IMR-90 (cell line): ENCODE measurements at regions not wholly inside any gene's neighbourhood (a gene's known extent, or its start where the extent isn't known, plus 50 kb on each side); places are given as distances from the start of the nearest gene placed in this dataset.

Experiments
- ATAC-seq: fragments of 200-7000 bp; cut with Tn5 transposase; 2 replicates; pipeline ENCODE4 v1.9.1; 2020; ENCODE audit warnings: low read depth, mild to moderate bottlenecking, moderate library complexity
- BruUV-seq: library from RNA; stranded (reverse); fragments of 400-500 nt; replicated peaks from 2 replicates; lab custom pipeline; 2021; lab: Mats Ljungman, UMichigan
- CTCF ChIA-PET: fragments of 300-600 bp; formaldehyde crosslinking; extraction: SDS; loops from one replicate; lab custom pipeline; 2021; ENCODE audit warnings: antibody characterized with exemption; lab: Yijun Ruan, JAX
- POLR2A ChIA-PET: fragments of 300-600 bp; sonication (Branson Sonifier 250); formaldehyde crosslinking; loops from one replicate; lab custom pipeline; 2022; ENCODE audit warnings: antibody characterized with exemption; ENCODE audit not compliant: unreplicated experiment; lab: Charles Lee
- DNase-seq: peaks from one replicate; pipeline ENCODE4 v3.0.0; 2013
- H2AFZ ChIP-seq: replicated peaks from 2 replicates; pipeline ENCODE3; 2013; ENCODE audit warnings: low read length, mild to moderate bottlenecking; ENCODE audit not compliant: poor library complexity
- H2AK5ac ChIP-seq: 2 replicates; pipeline ENCODE4 v1.6.1; 2013; ENCODE audit warnings: low read depth, low read length, inconsistent platforms
- H2AK9ac ChIP-seq: replicated peaks from 2 replicates; pipeline ENCODE3; 2013; ENCODE audit warnings: mild to moderate bottlenecking, low read depth, low read length, moderate library complexity; ENCODE audit not compliant: poor library complexity
- H2BK120ac ChIP-seq: 2 replicates; pipeline ENCODE4 v1.6.1; 2013; ENCODE audit warnings: low read depth, low read length, inconsistent platforms
- H2BK15ac ChIP-seq: 3 replicates; pipeline ENCODE4 v1.6.1; 2013; ENCODE audit warnings: low read depth, low read length, inconsistent platforms
- H2BK20ac ChIP-seq: 2 replicates; pipeline ENCODE4 v1.6.1; 2013; ENCODE audit warnings: low read depth, mild to moderate bottlenecking, inconsistent platforms, low read length, moderate library complexity
- H2BK5ac ChIP-seq: 2 replicates; pipeline ENCODE4 v1.6.1; 2013; ENCODE audit warnings: mild to moderate bottlenecking, low read depth, low read length, inconsistent platforms; ENCODE audit not compliant: poor library complexity, severe bottlenecking
- H3K14ac ChIP-seq: replicated peaks from 2 replicates; pipeline ENCODE4 v1.6.1; 2013; ENCODE audit warnings: low read depth, low read length, inconsistent platforms
- H3K18ac ChIP-seq: 2 replicates; pipeline ENCODE4 v1.6.1; 2013; ENCODE audit warnings: low read depth, low read length, control low read depth
- H3K23ac ChIP-seq: 2 replicates; pipeline ENCODE4 v1.6.1; 2013; ENCODE audit warnings: low read depth, low read length, inconsistent platforms
- H3K27ac ChIP-seq: 2 replicates; pipeline ENCODE4 v1.5.1; 2013; ENCODE audit warnings: mild to moderate bottlenecking, control low read depth, low read length; ENCODE audit not compliant: insufficient read depth
- H3K27me3 ChIP-seq: 2 replicates; pipeline ENCODE4 v1.6.1; 2013; ENCODE audit warnings: low read length; ENCODE audit not compliant: control insufficient read depth, insufficient read depth
- H3K36me3 ChIP-seq: 2 replicates; pipeline ENCODE4 v1.6.1; 2013; ENCODE audit warnings: low read length, mixed read lengths; ENCODE audit not compliant: control insufficient read depth, insufficient read depth
- H3K4ac ChIP-seq: 2 replicates; pipeline ENCODE4 v1.6.1; 2013; ENCODE audit warnings: low read depth, low read length, inconsistent platforms
- H3K4me1 ChIP-seq: 2 replicates; pipeline ENCODE4 v1.6.1; 2013; ENCODE audit warnings: low read length, mixed read lengths; ENCODE audit not compliant: control insufficient read depth, insufficient read depth
- H3K4me2 ChIP-seq: 2 replicates; pipeline ENCODE4 v1.6.1; 2013; ENCODE audit warnings: low read depth, mild to moderate bottlenecking, control low read depth, low read length, moderate library complexity
- H3K4me3 ChIP-seq: 2 replicates; pipeline ENCODE4 v1.5.1; 2013; ENCODE audit warnings: low read depth, mild to moderate bottlenecking, control low read depth, low read length, moderate library complexity; ENCODE audit not compliant: insufficient read depth
- H3K56ac ChIP-seq: 2 replicates; pipeline ENCODE4 v1.6.1; 2013; ENCODE audit warnings: low read length, inconsistent platforms; ENCODE audit not compliant: insufficient read depth; ENCODE audit errors: extremely low read depth
- H3K79me1 ChIP-seq, 2 experiments: 2 replicates each; pipeline ENCODE4 v1.6.1; 2013; ENCODE audit warnings: low read length in 2 of 2, inconsistent platforms in 1 of 2, low read depth in 1 of 2
- H3K9ac ChIP-seq: 2 replicates; pipeline ENCODE4 v1.6.1; 2013; ENCODE audit warnings: low read depth, low read length, control low read depth
- H3K9me1 ChIP-seq: 2 replicates; pipeline ENCODE4 v1.6.1; 2013; ENCODE audit warnings: low read length, inconsistent platforms; ENCODE audit not compliant: insufficient read depth
- H3K9me3 ChIP-seq: 2 replicates; pipeline ENCODE4 v1.6.1; 2013; ENCODE audit warnings: low read length; ENCODE audit not compliant: control insufficient read depth, insufficient read depth
- H4K20me1 ChIP-seq: 2 replicates; pipeline ENCODE4 v1.6.1; 2013; ENCODE audit warnings: low read length, inconsistent platforms; ENCODE audit not compliant: insufficient read depth
- H4K5ac ChIP-seq: 2 replicates; pipeline ENCODE4 v1.6.1; 2013; ENCODE audit warnings: mild to moderate bottlenecking, low read depth, low read length, control low read depth
- H4K8ac ChIP-seq, 2 experiments: 2 replicates each; pipeline ENCODE4 v1.6.1; 2013; ENCODE audit warnings: low read depth in 2 of 2, low read length in 2 of 2, control low read depth in 1 of 2, inconsistent platforms in 1 of 2
- H4K91ac ChIP-seq: 2 replicates; pipeline ENCODE4 v1.6.1; 2013; ENCODE audit warnings: low read depth, low read length, inconsistent platforms; ENCODE audit not compliant: insufficient read depth
- MAZ ChIP-seq: IDR thresholded peaks from 2 replicates; pipeline ENCODE4 v1.6.1; 2012; ENCODE audit warnings: low read depth, mild to moderate bottlenecking, low read length, improper control_type of control experiment, moderate library complexity, borderline replicate concordance
- RAD21 ChIP-seq: IDR thresholded peaks from 2 replicates; pipeline ENCODE4 v1.6.1; 2012; ENCODE audit warnings: low read length, improper control_type of control experiment
- WGBS, 2 experiments: methylation state at CpG; one replicate each; pipeline versions ENCODE4 v1.1.5 to v1.1.7; 2013; ENCODE audit warnings: missing lambda C conversion rate in 2 of 2; ENCODE audit not compliant: insufficient read length in 1 of 2; ENCODE audit errors: extremely low coverage in 2 of 2; 5-methylcytosine and 5-hydroxymethylcytosine counted together
- dilution Hi-C: fragments of 300-500 bp; cut with HindIII; formaldehyde crosslinking; loops from one replicate; pipeline ENCODE4 v1.14.3; 2018; ENCODE audit warnings: low sequenced_read_pairs; ENCODE audit not compliant: unreplicated experiment
- in situ Hi-C: fragments of 300-500 bp; cut with MboI; formaldehyde crosslinking; loops from 3 replicates; pipeline ENCODE4 v1.14.3; 2019; ENCODE audit warnings: low sequenced_read_pairs, inconsistent platforms, mixed read lengths
- intact Hi-C: fragments of 100-400 bp; cut with micrococcal nuclease; formaldehyde crosslinking; loops from 2 replicates; pipeline ENCODE4 v1.10.0; 2022
- TF ChIP-seq, protein P1 (sequence below): fragments of 150-350 bp; IDR thresholded peaks from 2 replicates; pipeline ENCODE4 v1.6.1; 2017; ENCODE audit warnings: mild to moderate bottlenecking, antibody characterized with exemption, low read length, low read depth

GRCh38 chr5:39854771-39855410 is 430.1 kb upstream of the DAB2 start:
- ATAC-seq (no peak), DNase-seq (no peak)
- CTCF ChIA-PET = no interaction called here
- H3K4me2 ChIP-seq = no peak overlapping the region
- H4K91ac ChIP-seq = no peak overlapping the region
- H3K4me1 ChIP-seq = no peaks in the 10 kb centered on the region
- H2AK9ac ChIP-seq = no peak overlapping the region
- H2BK20ac ChIP-seq = no peak overlapping the region
- H2BK15ac ChIP-seq = no peak overlapping the region
- H3K23ac ChIP-seq = no peak overlapping the region
- H2BK120ac ChIP-seq = no peak overlapping the region
- in situ Hi-C loops (no loop called here), dilution Hi-C loops (no loop called here), intact Hi-C loops (no loop called here)
- no peaks in the 10 kb centered on the region; the same call in 1 of the 2 replicates for H3K27me3 ChIP-seq
- WGBS, 2 experiments = no CpG with 5 or more reads among the region's 2 CpGs
- H3K56ac ChIP-seq = no peak overlapping the region
- H3K79me1 ChIP-seq = no peaks in the 10 kb centered on the region
- H3K9me3 ChIP-seq = no peaks in the 10 kb centered on the region
- no peak overlapping the region for H4K8ac ChIP-seq
- POLR2A ChIA-PET = no interaction called here
- H2AFZ ChIP-seq = no peak overlapping the region
- no peak overlapping the region for H2AK5ac ChIP-seq
- no TSS peak for BruUV-seq
- no peak overlapping the region for H3K4me3 ChIP-seq
- H4K5ac ChIP-seq = no peak overlapping the region
- no peak overlapping the region for H3K14ac ChIP-seq
- no peak overlapping the region for H3K4ac ChIP-seq
- H3K18ac ChIP-seq = no peak overlapping the region
- H3K27ac ChIP-seq = no peak overlapping the region
- H2BK5ac ChIP-seq = no peak overlapping the region
- TF ChIP-seq RAD21 = no peak
- TF ChIP-seq, protein P1, sequence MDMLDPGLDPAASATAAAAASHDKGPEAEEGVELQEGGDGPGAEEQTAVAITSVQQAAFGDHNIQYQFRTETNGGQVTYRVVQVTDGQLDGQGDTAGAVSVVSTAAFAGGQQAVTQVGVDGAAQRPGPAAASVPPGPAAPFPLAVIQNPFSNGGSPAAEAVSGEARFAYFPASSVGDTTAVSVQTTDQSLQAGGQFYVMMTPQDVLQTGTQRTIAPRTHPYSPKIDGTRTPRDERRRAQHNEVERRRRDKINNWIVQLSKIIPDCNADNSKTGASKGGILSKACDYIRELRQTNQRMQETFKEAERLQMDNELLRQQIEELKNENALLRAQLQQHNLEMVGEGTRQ = no peak
- TF ChIP-seq MAZ = no peak
- H3K36me3 ChIP-seq = no peaks in the 10 kb centered on the region
- H4K20me1 ChIP-seq = no peaks in the 10 kb centered on the region
- no peak overlapping the region for H3K9ac ChIP-seq
- no peaks in the 10 kb centered on the region for H3K9me1 ChIP-seq
